Liver (tissue), 3 donors: ENCODE measurements at regions not wholly inside any gene's neighbourhood (a gene's known extent, or its start where the extent isn't known, plus 50 kb on each side); places are given as distances from the start of the nearest gene placed in this dataset.

ENCODE experiments used
- JUND ChIP-seq, 2 donors: IDR thresholded peaks; 2 replicates each; pipeline ENCODE4 v1.6.1; 2016; ENCODE audit warnings: antibody characterized with exemption in 2 of 2
- TAF1 ChIP-seq: conservative IDR thresholded peaks from 2 replicates; pipeline ENCODE4 v1.6.1; 2016; ENCODE audit warnings: antibody characterized with exemption, mild to moderate bottlenecking
- TF ChIP-seq, protein P1 (sequence below): fragments of 150-350 bp; IDR thresholded peaks from 2 replicates; pipeline ENCODE4 v1.5.1; 2017; ENCODE audit warnings: improper control_type of control experiment, low read depth, low read length; ENCODE audit not compliant: missing input control
- TF ChIP-seq, protein P2 (sequence below): IDR thresholded peaks from 2 replicates; pipeline ENCODE4 v1.6.1; 2016; ENCODE audit warnings: antibody characterized with exemption
- donor health status: healthy.
- donor health status: healthy.

DNA sequence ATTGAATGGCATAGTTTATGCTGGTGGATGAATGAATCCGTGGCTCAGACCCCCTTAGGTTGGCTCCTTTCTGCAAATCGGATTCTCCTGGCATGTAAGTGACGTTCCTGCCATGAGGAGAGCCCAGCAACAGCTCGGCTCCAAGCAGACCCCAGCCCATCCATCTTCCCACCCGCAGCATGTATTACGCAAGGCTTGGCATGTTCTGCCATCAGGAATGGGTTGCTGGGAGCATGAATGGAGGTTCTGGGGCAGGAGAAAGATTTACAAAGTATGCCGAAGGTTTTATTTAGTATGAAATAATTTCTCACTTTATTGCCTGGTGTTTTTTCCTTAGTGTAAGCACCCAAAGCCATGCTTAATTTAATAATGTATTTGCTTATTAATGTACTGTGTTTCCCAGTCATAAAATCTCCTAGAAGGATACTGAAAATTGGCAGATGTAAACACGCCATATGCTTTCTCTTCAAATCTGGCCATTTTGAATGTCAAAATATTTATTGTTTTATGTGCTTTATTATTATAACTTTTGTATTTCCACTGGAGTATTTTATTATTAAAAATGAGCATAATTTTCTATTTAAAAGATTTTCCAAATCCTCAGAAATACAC is 128.5 kb downstream of the ACKR3 start:
- TF ChIP-seq, protein P1, sequence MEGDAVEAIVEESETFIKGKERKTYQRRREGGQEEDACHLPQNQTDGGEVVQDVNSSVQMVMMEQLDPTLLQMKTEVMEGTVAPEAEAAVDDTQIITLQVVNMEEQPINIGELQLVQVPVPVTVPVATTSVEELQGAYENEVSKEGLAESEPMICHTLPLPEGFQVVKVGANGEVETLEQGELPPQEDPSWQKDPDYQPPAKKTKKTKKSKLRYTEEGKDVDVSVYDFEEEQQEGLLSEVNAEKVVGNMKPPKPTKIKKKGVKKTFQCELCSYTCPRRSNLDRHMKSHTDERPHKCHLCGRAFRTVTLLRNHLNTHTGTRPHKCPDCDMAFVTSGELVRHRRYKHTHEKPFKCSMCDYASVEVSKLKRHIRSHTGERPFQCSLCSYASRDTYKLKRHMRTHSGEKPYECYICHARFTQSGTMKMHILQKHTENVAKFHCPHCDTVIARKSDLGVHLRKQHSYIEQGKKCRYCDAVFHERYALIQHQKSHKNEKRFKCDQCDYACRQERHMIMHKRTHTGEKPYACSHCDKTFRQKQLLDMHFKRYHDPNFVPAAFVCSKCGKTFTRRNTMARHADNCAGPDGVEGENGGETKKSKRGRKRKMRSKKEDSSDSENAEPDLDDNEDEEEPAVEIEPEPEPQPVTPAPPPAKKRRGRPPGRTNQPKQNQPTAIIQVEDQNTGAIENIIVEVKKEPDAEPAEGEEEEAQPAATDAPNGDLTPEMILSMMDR = no peak
- TF ChIP-seq JUND (IDR thresholded peaks at IDR 0.05) (no peak), TAF1 (no peak)
- TF ChIP-seq, protein P2, sequence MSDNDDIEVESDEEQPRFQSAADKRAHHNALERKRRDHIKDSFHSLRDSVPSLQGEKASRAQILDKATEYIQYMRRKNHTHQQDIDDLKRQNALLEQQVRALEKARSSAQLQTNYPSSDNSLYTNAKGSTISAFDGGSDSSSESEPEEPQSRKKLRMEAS = no peak
